RKO (cell line): ENCODE measurements at regions not wholly inside any gene's neighbourhood (a gene's known extent, or its start where the extent isn't known, plus 50 kb on each side); places are given as distances from the start of the nearest gene placed in this dataset.

Experiments used
- DNase-seq: peaks from one replicate; pipeline ENCODE4 v3.0.0-alpha.2; 2016; ENCODE audit warnings: low spot score

GRCh38 chr2:239488125-239488524, 87.3 kb upstream of the HDAC4 start:
- DNase-seq = no peak

GRCh38 chr2:239487272-239487671, 86.5 kb upstream of the HDAC4 start:
- no peak for DNase-seq

GRCh38 chr2:239485622-239486021, 84.8 kb upstream of the HDAC4 start:
- DNase-seq = no peak

- DNase-seq = no peak
Observed at GRCh38 chr2:239484571-239485355, 83.9 kb upstream of the HDAC4 start.

- DNase-seq = peak; percentile 3
Observed at GRCh38 chr2:239482778-239483712, 82.2 kb upstream of the HDAC4 start.

GRCh38 chr2:239479471-239479870, 78.7 kb upstream of the HDAC4 start:
- DNase-seq = no peak

GRCh38 chr2:239477591-239477990, 76.8 kb upstream of the HDAC4 start:
- DNase-seq = no peak

GRCh38 chr2:239476757-239477585, 76.2 kb upstream of the HDAC4 start:
- DNase-seq = no peak

- no peak for DNase-seq
Observed at GRCh38 chr2:239476029-239476756, 75.4 kb upstream of the HDAC4 start.

GRCh38 chr2:239475161-239476028, 74.6 kb upstream of the HDAC4 start:
- DNase-seq = no peak

GRCh38 chr2:239473211-239473805, 72.5 kb upstream of the HDAC4 start:
- no peak for DNase-seq

GRCh38 chr2:239472235-239472775, 71.5 kb upstream of the HDAC4 start:
- DNase-seq = no peak

- DNase-seq = no peak
Observed at GRCh38 chr2:239471011-239471792, 70.4 kb upstream of the HDAC4 start.

- DNase-seq = no peak
Observed at GRCh38 chr2:239470151-239470900, 69.5 kb upstream of the HDAC4 start.

- no peak for DNase-seq
Observed at GRCh38 chr2:239469106-239469960, 68.5 kb upstream of the HDAC4 start.

- DNase-seq = no peak
Observed at GRCh38 chr2:239468491-239469105, 67.8 kb upstream of the HDAC4 start.

GRCh38 chr2:239467956-239468490, 67.2 kb upstream of the HDAC4 start:
- DNase-seq = no peak
